Neural cell (in vitro differentiated cells): ENCODE measurements at regions not wholly inside any gene's neighbourhood (a gene's known extent, or its start where the extent isn't known, plus 50 kb on each side); places are given as distances from the start of the nearest gene placed in this dataset.

Source experiments
- H2AFZ ChIP-seq: fragments of 200-600, 300-800 bp; sonication (generic), shearing (Covaris generic); 2 replicates; pipeline ENCODE4 v1.6.0; 2014; ENCODE audit warnings: low read depth, mild to moderate bottlenecking, antibody characterized with exemption, low read length, moderate library complexity
- H3F3A ChIP-seq: fragments of 200-600 bp; shearing (Covaris generic); 2 replicates; pipeline ENCODE4 v1.6.1; 2016; ENCODE audit warnings: mild to moderate bottlenecking, moderate library complexity, mixed read lengths, antibody characterized with exemption, low read length; ENCODE audit not compliant: insufficient read depth, poor library complexity, severe bottlenecking
- H3K27ac ChIP-seq: fragments of 200-600, 300-800 bp; sonication (generic), shearing (Covaris generic); 2 replicates; pipeline ENCODE4 v1.5.1; 2014; ENCODE audit warnings: mild to moderate bottlenecking, low read length, moderate library complexity
- H3K27me3 ChIP-seq: fragments of 300-800, 200-600 bp; sonication (generic), shearing (Covaris generic); 2 replicates; pipeline ENCODE4 v1.6.0; 2014; ENCODE audit warnings: mild to moderate bottlenecking, low read depth, low read length, moderate library complexity; ENCODE audit not compliant: insufficient read depth
- H3K36me3 ChIP-seq: fragments of 300-800, 200-600 bp; sonication (generic), shearing (Covaris generic); 2 replicates; pipeline ENCODE4 v1.5.1; 2014; ENCODE audit warnings: mild to moderate bottlenecking, antibody characterized with exemption, low read length, moderate library complexity; ENCODE audit not compliant: insufficient read depth
- H3K4me2 ChIP-seq: fragments of 300-800, 200-600 bp; sonication (generic), shearing (Covaris generic); 2 replicates; pipeline ENCODE4 v1.6.0; 2014; ENCODE audit warnings: mild to moderate bottlenecking, low read length
- H3K4me3 ChIP-seq: fragments of 300-800, 200-600 bp; sonication (generic), shearing (Covaris generic); 2 replicates; pipeline ENCODE4 v1.5.1; 2014; ENCODE audit warnings: mild to moderate bottlenecking, low read length, moderate library complexity
- H3K79me2 ChIP-seq: fragments of 200-600 bp; shearing (Covaris generic); replicated peaks from 2 replicates; pipeline ENCODE4 v1.6.0; 2014; ENCODE audit warnings: mild to moderate bottlenecking, low read length, moderate library complexity; ENCODE audit not compliant: insufficient read depth
- H3K9ac ChIP-seq: fragments of 300-800, 200-600 bp; sonication (generic), shearing (Covaris generic); 2 replicates; pipeline ENCODE4 v1.6.1; 2016; ENCODE audit warnings: mild to moderate bottlenecking, low read length, mixed read lengths
- H3K9me2 ChIP-seq: fragments of 200-600 bp; shearing (Covaris generic); 2 replicates; pipeline ENCODE4 v1.6.1; 2016; ENCODE audit warnings: mild to moderate bottlenecking, low read length, mixed read lengths; ENCODE audit not compliant: insufficient read depth
- H3K9me3 ChIP-seq: fragments of 200-600, 300-800 bp; sonication (generic), shearing (Covaris generic); 2 replicates; pipeline ENCODE4 v1.6.1; 2016; ENCODE audit warnings: mild to moderate bottlenecking, mixed run types, low read length, moderate library complexity, mixed read lengths
- H4K20me1 ChIP-seq: fragments of 200-600 bp; shearing (Covaris generic); 2 replicates; pipeline ENCODE4 v1.6.1; 2016; ENCODE audit warnings: mild to moderate bottlenecking, mixed run types; ENCODE audit not compliant: insufficient read depth
- CTCF ChIP-seq: fragments of 450-650 bp; IDR thresholded peaks from 2 replicates; pipeline ENCODE4 v1.5.1; 2014; ENCODE audit warnings: antibody characterized with exemption, mild to moderate bottlenecking, moderate library complexity; ENCODE audit not compliant: poor library complexity, severe bottlenecking
- EP300 ChIP-seq: fragments of 450-650 bp; conservative IDR thresholded peaks from 2 replicates; pipeline ENCODE4 v1.6.1; 2014; ENCODE audit warnings: antibody characterized with exemption, mild to moderate bottlenecking, moderate library complexity; ENCODE audit not compliant: poor library complexity, severe bottlenecking
- EZH2 ChIP-seq: fragments of 200-600, 300-800 bp; shearing (Covaris generic), sonication (generic); IDR thresholded peaks from 2 replicates; pipeline ENCODE4 v1.6.1; 2014; ENCODE audit warnings: antibody characterized with exemption, low read length, borderline replicate concordance, mild to moderate bottlenecking; ENCODE audit not compliant: insufficient read depth, poor library complexity, severe bottlenecking
- MXI1 ChIP-seq: fragments of 450-650 bp; conservative IDR thresholded peaks from 2 replicates; pipeline ENCODE4 v1.6.1; 2014; ENCODE audit warnings: antibody characterized with exemption, mild to moderate bottlenecking; ENCODE audit not compliant: poor library complexity, severe bottlenecking
- POLR2AphosphoS5 ChIP-seq: IDR thresholded peaks from 2 replicates; pipeline ENCODE4 v1.6.1; 2012
- RAD21 ChIP-seq: fragments of 450-650 bp; conservative IDR thresholded peaks from 2 replicates; pipeline ENCODE4 v1.6.1; 2014; ENCODE audit warnings: antibody characterized with exemption, mild to moderate bottlenecking, moderate library complexity
- REST ChIP-seq: IDR thresholded peaks from 2 replicates; pipeline ENCODE4 v1.6.1; 2012; ENCODE audit warnings: borderline replicate concordance
- SMC3 ChIP-seq: fragments of 450-650 bp; conservative IDR thresholded peaks from 2 replicates; pipeline ENCODE4 v1.6.1; 2014; ENCODE audit warnings: antibody characterized with exemption, mild to moderate bottlenecking, moderate library complexity; ENCODE audit not compliant: poor library complexity
- TAF1 ChIP-seq: IDR thresholded peaks from 2 replicates; pipeline ENCODE4 v1.6.1; 2012; ENCODE audit warnings: low read depth

GRCh38 chr1:99107680-99108079 is 103.0 kb upstream of the PLPPR5 start:
- TF ChIP-seq REST (no peak), SMC3 (no peak), RAD21 (no peak), EP300 (no peak), EZH2 (no peak), POLR2AphosphoS5 (no peak), TAF1 (no peak), CTCF (no peak), MXI1 (no peak)
- no peak overlapping the region for H3K4me2 ChIP-seq
- H3K27ac ChIP-seq, result no peak overlapping the region

GRCh38 chr1:99110140-99111041 is 105.7 kb upstream of the PLPPR5 start:
- H3K27me3 ChIP-seq, result no peaks in the 10 kb centered on the region
- H3K4me3 ChIP-seq, result no peak overlapping the region
- no peaks in the 10 kb centered on the region for H3K9me2 ChIP-seq
- no peaks in the 10 kb centered on the region for H3K36me3 ChIP-seq
- no peaks in the 10 kb centered on the region for H4K20me1 ChIP-seq
- H2AFZ ChIP-seq, result no peak overlapping the region
- no peaks in the 10 kb centered on the region for H3K9me3 ChIP-seq
- no peaks in the 10 kb centered on the region for H3F3A ChIP-seq
- TF ChIP-seq REST (no peak), EZH2 (no peak), SMC3 (no peak), CTCF (no peak)
- no peak overlapping the region for H3K27ac ChIP-seq
- no peak overlapping the region for H3K9ac ChIP-seq
- H3K4me2 ChIP-seq, result no peak overlapping the region
- no peaks in the 10 kb centered on the region for H3K79me2 ChIP-seq

More at GRCh38 chr1:99107680-99108079, 103.0 kb upstream of the PLPPR5 start:
- Histone ChIP-seq H3K9ac (no peak overlapping the region), H3K36me3 (no peaks in the 10 kb centered on the region), H3K27me3 (no peaks in the 10 kb centered on the region), H3K79me2 (no peaks in the 10 kb centered on the region), H3F3A (no peaks in the 10 kb centered on the region), H3K9me2 (no peaks in the 10 kb centered on the region), H4K20me1 (no peaks in the 10 kb centered on the region), H2AFZ (no peak overlapping the region), H3K9me3 (no peaks in the 10 kb centered on the region), H3K4me3 (no peak overlapping the region)
